HTR-8/SVneo (cell line): ENCODE measurements at regions not wholly inside any gene's neighbourhood (a gene's known extent, or its start where the extent isn't known, plus 50 kb on each side); places are given as distances from the start of the nearest gene placed in this dataset.

Experiments
- DNase-seq: peaks from one replicate; pipeline ENCODE4 v3.0.0; 2011; ENCODE audit warnings: low spot score, mixed read lengths; ENCODE audit not compliant: insufficient read length
- FAIRE-seq: peaks from 2 replicates; lab custom pipeline; 2011; peaks lifted over from hg19 to GRCh38; lab: Jason Lieb, UNC

- FAIRE-seq: no peak
These were observed 674.8 kb downstream of the IQCM start for GRCh38 chr4:149140841-149141240.

GRCh38 chr4:149136951-149137620 lies 678.6 kb downstream of the IQCM start:
- DNase-seq (no peak), FAIRE-seq (no peak)

More at GRCh38 chr4:149140841-149141240, 674.8 kb downstream of the IQCM start:
- DNase-seq: no peak

GRCh38 chr4:149135062-149135461 lies 680.6 kb downstream of the IQCM start:
- DNase-seq: no peak
- no peak for FAIRE-seq

DNA sequence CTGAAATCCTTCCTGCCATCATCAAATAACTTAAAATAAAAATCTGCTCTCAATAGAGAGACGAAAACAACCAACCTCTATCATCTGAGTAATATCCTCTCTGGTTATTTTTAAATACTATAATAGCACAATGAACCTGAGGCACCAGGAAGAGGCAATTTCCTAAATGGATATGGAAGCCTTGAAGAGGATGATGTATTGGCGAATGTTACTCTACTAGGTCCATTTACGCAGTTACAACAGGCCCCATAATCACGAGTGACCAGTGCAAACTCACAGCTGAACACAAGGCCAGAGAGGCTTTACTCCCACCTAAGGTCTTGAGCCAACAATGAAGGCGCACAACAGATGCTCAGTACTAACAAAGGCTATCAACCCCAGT lies 678.8 kb upstream of the NR3C2 start:
- DNase-seq (no peak), FAIRE-seq (no peak)

DNA sequence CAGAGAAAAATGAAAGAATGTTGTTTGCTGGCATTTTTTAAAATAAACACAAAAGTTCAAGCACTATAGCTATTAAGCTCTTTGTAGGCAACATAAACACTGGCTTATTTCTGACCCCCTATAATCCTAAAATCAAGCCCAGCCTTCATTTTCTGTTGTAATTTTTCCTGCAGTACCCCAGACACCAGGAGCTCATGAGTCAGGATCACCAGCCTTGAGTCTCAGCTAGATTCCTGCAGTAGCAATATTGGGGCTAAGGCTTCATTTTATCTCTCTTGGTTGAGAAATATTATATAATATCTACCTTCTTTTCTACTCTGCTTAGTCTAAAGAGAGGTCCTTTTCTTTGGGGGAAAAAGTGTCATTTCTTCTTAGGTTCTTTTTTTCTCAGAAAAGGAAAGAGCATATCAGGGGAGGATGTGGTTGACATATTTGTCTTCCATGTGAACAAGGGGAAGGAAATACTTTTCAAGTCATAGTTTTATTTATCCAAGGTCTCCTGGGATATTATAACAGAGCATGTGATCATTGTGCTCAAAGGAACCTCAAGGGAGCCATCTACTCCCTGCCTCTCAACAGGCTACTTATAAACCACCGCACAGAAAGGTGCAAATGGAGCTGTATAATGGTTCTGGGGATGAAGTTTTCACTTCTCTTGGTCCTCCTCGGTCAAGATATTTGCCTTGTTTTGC lies 678.3 kb upstream of the NR3C2 start:
- DNase-seq (no peak), FAIRE-seq (no peak)

DNA sequence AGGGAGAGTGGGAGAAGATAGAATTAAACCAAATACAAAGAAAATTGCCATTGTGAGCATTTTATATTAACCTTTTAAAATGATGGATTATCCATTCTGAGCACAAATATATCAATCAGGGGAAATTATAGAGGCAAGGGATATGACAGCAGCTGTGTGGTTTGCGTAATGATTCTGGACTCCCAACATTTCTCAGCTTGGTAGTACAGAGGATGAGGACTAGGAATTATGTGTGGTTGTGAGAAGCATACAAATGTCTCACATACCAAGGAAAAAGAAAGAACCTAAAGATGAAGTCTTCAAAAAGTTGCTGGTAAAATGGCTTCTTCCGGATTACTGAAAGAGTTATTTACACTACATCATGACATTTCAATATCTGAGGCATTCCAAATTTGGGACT lies 674.6 kb upstream of the NR3C2 start:
- DNase-seq (no peak), FAIRE-seq (no peak)

DNA sequence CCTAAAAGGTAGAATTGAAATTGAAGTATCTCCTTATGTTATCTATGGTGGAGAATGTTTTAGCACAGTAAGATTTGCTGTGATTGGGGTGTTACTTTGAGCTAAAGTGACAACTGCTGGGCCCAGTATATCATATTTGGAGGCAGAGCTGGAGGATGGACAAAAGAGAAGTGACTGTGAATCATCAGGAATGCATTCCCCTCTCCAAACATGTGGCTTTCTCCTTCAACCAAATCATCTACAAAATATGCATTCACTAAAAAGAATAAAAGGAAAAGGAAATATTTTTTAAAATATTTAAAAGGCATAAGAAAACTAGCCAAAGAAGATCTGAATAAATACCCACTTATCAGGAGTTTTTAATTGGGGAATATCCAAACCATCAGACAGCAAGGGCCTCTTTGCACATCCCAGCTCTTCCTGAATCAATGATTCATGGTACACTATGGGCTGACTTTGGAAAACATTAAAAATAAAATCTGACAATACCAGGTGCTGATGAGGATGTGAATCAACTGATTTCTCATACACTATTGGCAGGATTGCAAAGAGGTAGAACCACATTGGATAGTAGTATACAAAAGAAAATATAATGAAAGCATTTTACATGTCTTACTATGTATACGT lies 671.7 kb upstream of the NR3C2 start:
- FAIRE-seq (no peak), DNase-seq (peak; percentile 27)

GRCh38 chr4:149112109-149112508 lies 669.9 kb upstream of the NR3C2 start:
- DNase-seq (no peak), FAIRE-seq (no peak)

- FAIRE-seq: no peak
These were observed 668.3 kb upstream of the NR3C2 start for GRCh38 chr4:149110481-149110880.

GRCh38 chr4:149108626-149109025 lies 666.4 kb upstream of the NR3C2 start:
- no peak for FAIRE-seq

More at GRCh38 chr4:149110481-149110880, 668.3 kb upstream of the NR3C2 start:
- no peak for DNase-seq

GRCh38 chr4:149102765-149103164 lies 660.6 kb upstream of the NR3C2 start:
- FAIRE-seq: no peak

More at GRCh38 chr4:149108626-149109025, 666.4 kb upstream of the NR3C2 start:
- DNase-seq: no peak

GRCh38 chr4:149101649-149102048 lies 659.4 kb upstream of the NR3C2 start:
- DNase-seq: no peak
- no peak for FAIRE-seq

More at GRCh38 chr4:149102765-149103164, 660.6 kb upstream of the NR3C2 start:
- no peak for DNase-seq

DNA sequence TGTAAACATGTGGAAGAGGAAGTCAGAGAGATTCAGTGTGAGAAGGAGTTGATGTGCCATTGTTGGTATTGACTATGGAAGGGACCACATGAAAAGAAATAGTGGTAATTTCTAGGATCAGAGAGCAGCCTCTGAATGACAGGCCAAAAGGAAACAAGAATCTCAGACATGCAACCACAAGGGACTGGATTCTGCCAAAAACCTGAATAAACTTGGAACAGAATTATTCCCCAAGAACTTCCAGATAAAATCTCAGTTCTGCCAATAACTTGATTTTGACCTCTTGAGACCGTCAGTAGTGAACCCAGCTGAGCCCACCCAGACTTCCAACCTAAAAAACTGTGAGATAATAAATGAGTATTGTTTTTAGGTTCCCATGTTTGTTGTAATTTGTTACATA lies 653.6 kb upstream of the NR3C2 start:
- no peak for DNase-seq
- FAIRE-seq: no peak

GRCh38 chr4:149095001-149095400 lies 652.8 kb upstream of the NR3C2 start:
- DNase-seq (no peak), FAIRE-seq (no peak)

- FAIRE-seq (no peak), DNase-seq (no peak)
These were observed 641.9 kb upstream of the NR3C2 start for GRCh38 chr4:149084144-149084543.

DNA sequence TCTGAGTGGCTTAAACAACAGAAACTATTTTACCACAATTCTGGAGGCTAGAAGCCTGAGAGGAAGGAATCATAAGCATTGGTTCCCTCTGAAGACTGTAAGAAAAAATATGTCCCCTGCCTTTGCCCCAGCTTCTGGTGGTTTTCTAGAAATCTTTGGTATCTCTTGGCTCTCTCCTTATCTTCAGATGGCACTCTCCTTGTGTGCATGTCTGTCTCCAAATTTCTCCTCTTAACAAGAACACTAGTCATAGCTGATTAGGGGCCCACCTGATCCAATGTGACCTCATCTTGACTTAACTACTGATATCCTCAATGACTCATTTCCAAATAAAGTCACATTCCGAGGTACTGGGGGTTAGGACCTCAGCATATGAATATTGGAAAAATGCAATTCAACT lies 635.0 kb upstream of the NR3C2 start:
- FAIRE-seq: no peak

GRCh38 chr4:149076401-149076800 lies 634.2 kb upstream of the NR3C2 start:
- no peak for DNase-seq

More for the DNA sequence above, 635.0 kb upstream of the NR3C2 start:
- no peak for DNase-seq

GRCh38 chr4:149072384-149072783 lies 630.2 kb upstream of the NR3C2 start:
- DNase-seq: no peak
- FAIRE-seq: no peak

More at GRCh38 chr4:149076401-149076800, 634.2 kb upstream of the NR3C2 start:
- FAIRE-seq: no peak

- no peak for FAIRE-seq
- no peak for DNase-seq
These were observed 623.5 kb upstream of the NR3C2 start for GRCh38 chr4:149065753-149066152.

DNA sequence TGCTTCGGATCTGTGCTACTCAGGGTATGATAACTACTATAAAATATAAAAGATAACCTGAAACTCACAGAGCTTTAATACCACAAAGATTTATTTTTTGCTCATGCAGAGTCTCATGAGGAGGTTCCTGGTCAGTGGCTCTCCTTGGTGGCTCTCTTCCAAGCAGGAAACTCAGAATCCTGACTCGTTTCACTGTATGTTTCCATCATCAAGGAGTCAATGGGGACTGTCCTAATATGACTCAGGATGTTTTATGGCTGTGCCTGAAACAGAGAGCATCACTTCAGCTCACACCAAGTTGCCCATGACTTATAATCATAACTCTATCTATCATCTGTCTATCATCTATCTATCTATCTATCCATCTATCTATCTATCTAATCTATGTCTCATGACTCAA lies 620.8 kb upstream of the NR3C2 start:
- DNase-seq (no peak), FAIRE-seq (no peak)

DNA sequence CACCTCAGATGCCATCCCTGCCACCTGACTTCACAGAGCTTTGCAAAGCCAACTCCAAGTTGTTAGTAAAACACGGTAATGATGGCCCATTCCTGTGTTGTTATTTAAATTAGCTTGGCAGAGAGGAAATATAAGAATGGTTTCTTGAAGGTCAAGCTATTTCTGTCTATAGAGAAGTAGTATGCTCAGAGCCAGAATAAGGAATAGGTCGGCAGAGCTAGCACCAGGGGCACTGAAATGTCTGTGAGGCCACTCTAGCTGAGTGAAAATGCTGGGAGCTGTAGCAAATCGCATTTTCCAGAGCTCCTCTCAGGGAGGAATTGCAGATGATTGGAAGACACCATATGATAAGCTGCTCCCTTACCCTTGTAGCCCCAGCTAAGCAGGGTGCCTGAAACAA lies 615.4 kb upstream of the NR3C2 start:
- FAIRE-seq (no peak), DNase-seq (no peak)
